ENCODE measurements at regions not wholly inside any gene's neighbourhood (a gene's known extent, or its start where the extent isn't known, plus 50 kb on each side); places are given as distances from the start of the nearest gene placed in this dataset.

DNA sequence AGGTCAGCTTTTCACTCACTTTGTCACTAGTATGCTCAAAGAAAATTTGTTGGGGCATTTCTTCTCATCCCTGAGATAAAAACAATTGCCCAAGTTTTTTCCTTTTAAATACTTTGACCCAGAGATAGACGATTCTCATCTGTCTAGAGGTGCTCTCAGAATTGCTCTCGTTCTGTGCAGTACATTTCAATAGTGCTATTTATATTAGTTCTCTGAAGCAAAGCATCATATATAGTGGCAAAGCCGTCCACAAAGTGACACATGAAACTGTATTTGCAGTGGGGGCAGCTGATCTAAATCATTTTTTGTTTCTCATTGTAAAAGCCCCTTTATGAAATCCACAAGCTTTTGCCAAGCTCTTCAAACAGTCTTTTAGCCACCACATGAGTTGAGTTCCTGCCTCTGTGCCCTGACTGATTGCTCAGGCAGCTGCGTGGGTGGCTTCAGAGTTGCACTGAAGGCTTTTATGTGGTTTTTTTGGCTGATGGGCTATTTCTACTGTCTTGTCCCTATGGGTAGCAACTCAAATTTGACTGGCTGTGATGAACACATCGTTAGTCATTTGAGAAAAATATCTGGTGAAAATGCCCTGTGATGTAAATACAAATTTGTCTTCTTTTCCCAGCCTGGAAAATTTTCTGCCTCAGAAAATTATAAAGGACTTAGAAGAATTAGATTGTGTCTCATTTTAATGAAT is 119.1 kb upstream of the OTUD4 start:
- Histone ChIP-seq H3K9me3 (ENCODE audit: control extremely low read depth in 1 of 5, control insufficient read depth in 4 of 5, insufficient read depth in 2 of 5, low read depth in 1 of 5, low read length in 4 of 5) (no peaks in the 10 kb centered on the region), H3K36me3 (ENCODE audit: control insufficient read depth in 4 of 4, insufficient read depth in 4 of 4, low read length in 3 of 4) (no peaks in the 10 kb centered on the region), H3K27ac (ENCODE audit: insufficient read depth in 1 of 2, low read depth in 1 of 2, low read length in 2 of 2, poor library complexity in 1 of 2, severe bottlenecking in 2 of 2) (no peak overlapping the region), H3K27me3 (replicated peaks in 2 of 5; ENCODE audit: control insufficient read depth in 4 of 5, insufficient read depth in 5 of 5, low read length in 4 of 5) (no peaks in the 10 kb centered on the region), H3K4me1 (ENCODE audit: control extremely low read depth in 1 of 4, control insufficient read depth in 4 of 4, insufficient read depth in 4 of 4, low read length in 3 of 4) (no peaks in the 10 kb centered on the region), H3K4me3 (ENCODE audit: control insufficient read depth in 1 of 7, extremely low read depth in 1 of 7, insufficient read depth in 4 of 7, low read depth in 2 of 7, low read length in 6 of 7) (no peak overlapping the region)
- peak in 1 of 3 donors; percentile 1 for DNase-seq
- 100% methylated on average over 3 of the region's 5 CpGs for WGBS (ENCODE audit: insufficient coverage)
- CTCF ChIA-PET, result no interaction called here
- POLR2A ChIA-PET, result no interaction called here

DNA sequence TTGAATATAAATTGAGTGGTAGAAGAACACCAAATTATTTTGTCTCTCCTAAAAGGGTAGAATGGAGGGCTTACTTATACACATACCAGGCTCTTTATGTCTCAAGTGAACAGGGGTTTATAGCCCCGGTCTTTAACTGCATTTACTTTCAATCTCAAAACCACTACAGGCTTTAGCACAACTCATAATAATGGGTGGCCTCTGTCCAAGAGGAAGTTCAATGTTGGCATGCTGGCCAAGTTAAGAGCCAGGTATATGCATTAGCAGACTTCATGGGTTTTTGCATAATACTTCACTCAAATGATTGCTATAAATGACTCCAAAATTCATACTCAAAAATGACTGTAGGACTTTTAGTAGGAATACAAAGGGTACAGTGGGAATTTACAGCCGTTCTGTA is 118.5 kb upstream of the OTUD4 start:
- Histone ChIP-seq H3K9me3 (ENCODE audit: control extremely low read depth in 1 of 5, control insufficient read depth in 4 of 5, insufficient read depth in 2 of 5, low read depth in 1 of 5, low read length in 4 of 5) (no peaks in the 10 kb centered on the region), H3K4me1 (ENCODE audit: control extremely low read depth in 1 of 4, control insufficient read depth in 4 of 4, insufficient read depth in 4 of 4, low read length in 3 of 4) (no peaks in the 10 kb centered on the region), H3K27ac (ENCODE audit: insufficient read depth in 1 of 2, low read depth in 1 of 2, low read length in 2 of 2, poor library complexity in 1 of 2, severe bottlenecking in 2 of 2) (no peak overlapping the region), H3K4me3 (ENCODE audit: control insufficient read depth in 1 of 7, extremely low read depth in 1 of 7, insufficient read depth in 4 of 7, low read depth in 2 of 7, low read length in 6 of 7) (no peak overlapping the region), H3K27me3 (replicated peaks in 2 of 5; ENCODE audit: control insufficient read depth in 4 of 5, insufficient read depth in 5 of 5, low read length in 4 of 5) (no peaks in the 10 kb centered on the region), H3K36me3 (ENCODE audit: control insufficient read depth in 4 of 4, insufficient read depth in 4 of 4, low read length in 3 of 4) (no peaks in the 10 kb centered on the region)
- peak; percentile 1 to 36 (median 36) for DNase-seq
- 25% methylated on average over 2 of the region's 2 CpGs for WGBS (ENCODE audit: insufficient coverage)
- POLR2A ChIA-PET, result no interaction called here
- CTCF ChIA-PET, result no interaction called here

DNA sequence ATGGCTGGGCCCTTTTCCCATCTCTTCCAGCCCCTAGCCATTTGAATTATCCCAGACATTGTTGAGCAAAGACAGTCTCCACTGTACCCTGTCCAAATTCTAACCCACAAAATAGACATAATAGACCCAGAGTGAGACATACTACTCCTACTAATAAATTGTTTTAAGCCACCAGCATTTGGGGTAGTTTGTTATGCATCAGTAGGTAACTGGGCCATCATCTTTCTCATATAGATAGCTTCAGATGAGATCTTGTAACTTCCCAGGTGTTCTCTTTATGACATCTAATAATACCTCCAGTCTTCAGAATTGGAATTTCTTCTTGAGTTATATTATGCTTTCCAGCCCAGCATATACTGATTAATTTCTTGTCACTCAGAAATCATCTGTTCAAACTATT is 117.2 kb upstream of the OTUD4 start:
- CTCF ChIA-PET, result no interaction called here
- no peak overlapping the region for H3K27ac ChIP-seq (ENCODE audit: insufficient read depth in 1 of 2, low read depth in 1 of 2, low read length in 2 of 2, poor library complexity in 1 of 2, severe bottlenecking in 2 of 2)
- H3K4me3 ChIP-seq (ENCODE audit: control insufficient read depth in 1 of 7, extremely low read depth in 1 of 7, insufficient read depth in 4 of 7, low read depth in 2 of 7, low read length in 6 of 7), result no peak overlapping the region
- no peaks in the 10 kb centered on the region for H3K36me3 ChIP-seq (ENCODE audit: control insufficient read depth in 4 of 4, insufficient read depth in 4 of 4, low read length in 3 of 4)
- POLR2A ChIA-PET, result no interaction called here
- no peaks in the 10 kb centered on the region for H3K27me3 ChIP-seq (replicated peaks in 2 of 5; ENCODE audit: control insufficient read depth in 4 of 5, insufficient read depth in 5 of 5, low read length in 4 of 5)
- no peaks in the 10 kb centered on the region for H3K4me1 ChIP-seq (ENCODE audit: control extremely low read depth in 1 of 4, control insufficient read depth in 4 of 4, insufficient read depth in 4 of 4, low read length in 3 of 4)
- no peaks in the 10 kb centered on the region for H3K9me3 ChIP-seq (ENCODE audit: control extremely low read depth in 1 of 5, control insufficient read depth in 4 of 5, insufficient read depth in 2 of 5, low read depth in 1 of 5, low read length in 4 of 5)
- DNase-seq, result no peak

GRCh38 chr4:145295547-145295946 is 115.2 kb upstream of the OTUD4 start:
- H3K4me1 ChIP-seq (ENCODE audit: control extremely low read depth in 1 of 4, control insufficient read depth in 4 of 4, insufficient read depth in 4 of 4, low read length in 3 of 4), result no peaks in the 10 kb centered on the region
- H3K9me3 ChIP-seq (ENCODE audit: control extremely low read depth in 1 of 5, control insufficient read depth in 4 of 5, insufficient read depth in 2 of 5, low read depth in 1 of 5, low read length in 4 of 5), result no peaks in the 10 kb centered on the region
- POLR2A ChIA-PET, result no interaction called here
- H3K27me3 ChIP-seq (replicated peaks in 2 of 5; ENCODE audit: control insufficient read depth in 4 of 5, insufficient read depth in 5 of 5, low read length in 4 of 5), result no peaks in the 10 kb centered on the region
- DNase-seq, result no peak
- no peaks in the 10 kb centered on the region for H3K36me3 ChIP-seq (ENCODE audit: control insufficient read depth in 4 of 4, insufficient read depth in 4 of 4, low read length in 3 of 4)
- H3K4me3 ChIP-seq (ENCODE audit: control insufficient read depth in 1 of 7, extremely low read depth in 1 of 7, insufficient read depth in 4 of 7, low read depth in 2 of 7, low read length in 6 of 7), result no peak overlapping the region
- 100% methylated on average over 1 of the region's 1 CpG for WGBS (ENCODE audit: insufficient coverage)
- CTCF ChIA-PET, result no interaction called here
- no peak overlapping the region for H3K27ac ChIP-seq (ENCODE audit: insufficient read depth in 1 of 2, low read depth in 1 of 2, low read length in 2 of 2, poor library complexity in 1 of 2, severe bottlenecking in 2 of 2)

DNA sequence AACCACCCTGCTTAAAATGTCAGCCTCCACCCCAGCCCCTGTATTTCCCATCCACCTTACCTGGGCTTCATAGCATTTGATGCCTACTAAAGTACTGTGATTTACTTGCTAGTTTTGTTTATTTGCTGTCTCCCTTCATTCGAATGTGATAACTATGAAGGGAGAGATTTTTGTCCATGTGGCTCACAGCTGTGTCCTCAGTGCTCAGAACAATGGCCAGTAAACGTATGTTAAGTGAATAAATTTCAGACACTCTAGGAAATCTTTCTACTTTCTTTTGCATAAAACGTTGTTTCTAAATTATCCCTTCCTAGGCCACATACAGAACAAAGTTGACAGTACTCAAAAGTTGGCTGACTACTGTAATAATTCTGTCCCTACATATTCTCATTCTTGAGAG is 114.7 kb upstream of the OTUD4 start:
- Histone ChIP-seq H3K4me1 (ENCODE audit: control extremely low read depth in 1 of 4, control insufficient read depth in 4 of 4, insufficient read depth in 4 of 4, low read length in 3 of 4) (no peaks in the 10 kb centered on the region), H3K27me3 (replicated peaks in 2 of 5; ENCODE audit: control insufficient read depth in 4 of 5, insufficient read depth in 5 of 5, low read length in 4 of 5) (no peaks in the 10 kb centered on the region), H3K36me3 (ENCODE audit: control insufficient read depth in 4 of 4, insufficient read depth in 4 of 4, low read length in 3 of 4) (no peaks in the 10 kb centered on the region), H3K27ac (ENCODE audit: insufficient read depth in 1 of 2, low read depth in 1 of 2, low read length in 2 of 2, poor library complexity in 1 of 2, severe bottlenecking in 2 of 2) (no peak overlapping the region), H3K9me3 (ENCODE audit: control extremely low read depth in 1 of 5, control insufficient read depth in 4 of 5, insufficient read depth in 2 of 5, low read depth in 1 of 5, low read length in 4 of 5) (no peaks in the 10 kb centered on the region), H3K4me3 (ENCODE audit: control insufficient read depth in 1 of 7, extremely low read depth in 1 of 7, insufficient read depth in 4 of 7, low read depth in 2 of 7, low read length in 6 of 7) (no peak overlapping the region)
- 94% methylated on average over 3 of the region's 3 CpGs for WGBS (ENCODE audit: insufficient coverage)
- POLR2A ChIA-PET, result no interaction called here
- no peak for DNase-seq
- CTCF ChIA-PET, result no interaction called here

DNA sequence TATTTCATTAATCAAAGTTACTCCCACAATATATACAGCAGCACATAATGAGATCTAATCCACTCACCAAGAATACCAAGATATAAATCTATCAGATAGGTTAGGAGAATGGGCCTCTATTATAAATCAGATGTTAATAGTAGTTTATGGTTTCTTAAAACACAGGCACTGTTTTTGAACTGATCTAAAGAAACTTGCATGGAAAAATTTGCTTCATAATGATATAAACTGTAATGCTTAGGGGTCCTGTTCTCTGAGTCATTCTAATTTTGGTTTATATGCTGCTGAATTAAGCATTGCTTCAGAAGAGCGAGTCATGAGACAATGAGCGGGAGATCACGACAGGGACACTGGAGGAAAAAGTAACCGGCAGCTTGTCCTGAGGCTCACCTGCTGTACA is 113.3 kb upstream of the OTUD4 start:
- POLR2A ChIA-PET, result no interaction called here
- H3K4me3 ChIP-seq (ENCODE audit: control insufficient read depth in 1 of 7, extremely low read depth in 1 of 7, insufficient read depth in 4 of 7, low read depth in 2 of 7, low read length in 6 of 7), result no peak overlapping the region
- WGBS (ENCODE audit: insufficient coverage), result 100% methylated on average over 2 of the region's 4 CpGs
- no peaks in the 10 kb centered on the region for H3K4me1 ChIP-seq (ENCODE audit: control extremely low read depth in 1 of 4, control insufficient read depth in 4 of 4, insufficient read depth in 4 of 4, low read length in 3 of 4)
- DNase-seq, result no peak
- H3K27me3 ChIP-seq (replicated peaks in 2 of 5; ENCODE audit: control insufficient read depth in 4 of 5, insufficient read depth in 5 of 5, low read length in 4 of 5), result no peaks in the 10 kb centered on the region
- CTCF ChIA-PET, result no interaction called here
- H3K36me3 ChIP-seq (ENCODE audit: control insufficient read depth in 4 of 4, insufficient read depth in 4 of 4, low read length in 3 of 4), result no peaks in the 10 kb centered on the region
- no peaks in the 10 kb centered on the region for H3K9me3 ChIP-seq (ENCODE audit: control extremely low read depth in 1 of 5, control insufficient read depth in 4 of 5, insufficient read depth in 2 of 5, low read depth in 1 of 5, low read length in 4 of 5)
- H3K27ac ChIP-seq (ENCODE audit: insufficient read depth in 1 of 2, low read depth in 1 of 2, low read length in 2 of 2, poor library complexity in 1 of 2, severe bottlenecking in 2 of 2), result no peak overlapping the region

DNA sequence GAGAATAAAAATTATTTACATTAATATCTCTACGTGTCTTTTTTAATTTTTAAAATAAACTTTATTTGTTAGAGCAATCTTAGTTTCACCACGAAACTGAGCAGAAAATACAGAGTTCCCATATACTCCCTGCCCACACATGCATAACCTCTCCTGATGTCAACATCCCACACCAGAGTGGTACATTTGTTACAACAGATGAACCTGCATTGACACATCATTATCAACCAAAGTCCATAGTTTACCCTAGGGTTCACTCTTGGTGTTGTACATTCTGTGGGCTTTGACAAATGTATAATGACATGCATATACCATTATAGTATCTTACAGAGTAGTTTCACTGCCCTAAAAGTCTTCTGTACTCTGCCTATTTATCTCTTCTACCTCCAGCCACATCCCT is 110.6 kb upstream of the OTUD4 start:
- POLR2A ChIA-PET, result no interaction called here
- 80% methylated on average over 1 of the region's 2 CpGs for WGBS (ENCODE audit: insufficient coverage)

More for the DNA sequence above, 110.6 kb upstream of the OTUD4 start:
- Histone ChIP-seq H3K27ac (ENCODE audit: insufficient read depth in 1 of 2, low read depth in 1 of 2, low read length in 2 of 2, poor library complexity in 1 of 2, severe bottlenecking in 2 of 2) (no peak overlapping the region), H3K9me3 (ENCODE audit: control extremely low read depth in 1 of 5, control insufficient read depth in 4 of 5, insufficient read depth in 2 of 5, low read depth in 1 of 5, low read length in 4 of 5) (no peaks in the 10 kb centered on the region), H3K4me3 (ENCODE audit: control insufficient read depth in 1 of 7, extremely low read depth in 1 of 7, insufficient read depth in 4 of 7, low read depth in 2 of 7, low read length in 6 of 7) (no peak overlapping the region), H3K27me3 (replicated peaks in 2 of 5; ENCODE audit: control insufficient read depth in 4 of 5, insufficient read depth in 5 of 5, low read length in 4 of 5) (no peaks in the 10 kb centered on the region), H3K36me3 (ENCODE audit: control insufficient read depth in 4 of 4, insufficient read depth in 4 of 4, low read length in 3 of 4) (no peaks in the 10 kb centered on the region), H3K4me1 (ENCODE audit: control extremely low read depth in 1 of 4, control insufficient read depth in 4 of 4, insufficient read depth in 4 of 4, low read length in 3 of 4) (no peaks in the 10 kb centered on the region)
- CTCF ChIA-PET, result no interaction called here
- no peak for DNase-seq

Data from common myeloid progenitor, CD34-positive (primary cell).